ENCODE measurements at regions not wholly inside any gene's neighbourhood (a gene's known extent, or its start where the extent isn't known, plus 50 kb on each side); places are given as distances from the start of the nearest gene placed in this dataset.

GRCh38 chr11:128172046-128172878 is 415.1 kb downstream of the ETS1 start:
- no peaks in the 10 kb centered on the region for H3K9me3 ChIP-seq (ENCODE audit: low read length)
- H3K9me2 ChIP-seq (ENCODE audit: insufficient read depth, low read length): no peaks in the 10 kb centered on the region
- H3K9ac ChIP-seq (ENCODE audit: low read length): no peak overlapping the region
- no peak overlapping the region for H3K4me3 ChIP-seq (ENCODE audit: low read length)
- H2AFZ ChIP-seq (ENCODE audit: low read depth, low read length): no peak overlapping the region
- H3K4me2 ChIP-seq (ENCODE audit: low read length): no peak overlapping the region
- H3F3A ChIP-seq (ENCODE audit: insufficient read depth, low read length, poor library complexity, severe bottlenecking): no peaks in the 10 kb centered on the region
- no peaks in the 10 kb centered on the region for H3K79me2 ChIP-seq (replicated peaks; ENCODE audit: insufficient read depth, low read length)
- no peak for TF ChIP-seq POLR2AphosphoS5 (IDR thresholded peaks at IDR 0.05)
- TF ChIP-seq MXI1 (conservative IDR thresholded peaks at IDR 0.05; ENCODE audit: poor library complexity, severe bottlenecking): no peak
- TF ChIP-seq CTCF (IDR thresholded peaks at IDR 0.05; ENCODE audit: poor library complexity, severe bottlenecking): peak; percentile 90
- no peak for TF ChIP-seq REST (IDR thresholded peaks at IDR 0.05; ENCODE audit: borderline replicate concordance)
- TF ChIP-seq TAF1 (IDR thresholded peaks at IDR 0.05; ENCODE audit: low read depth): no peak
- TF ChIP-seq RAD21 (conservative IDR thresholded peaks at IDR 0.05): peak; percentile 94
- no peak for TF ChIP-seq EP300 (conservative IDR thresholded peaks at IDR 0.05; ENCODE audit: poor library complexity, severe bottlenecking)
- no peak for TF ChIP-seq EZH2 (IDR thresholded peaks at IDR 0.05; ENCODE audit: borderline replicate concordance, insufficient read depth, low read length, poor library complexity, severe bottlenecking)
- peak; percentile 92 for TF ChIP-seq SMC3 (conservative IDR thresholded peaks at IDR 0.05; ENCODE audit: poor library complexity)
- no peaks in the 10 kb centered on the region for H4K20me1 ChIP-seq (ENCODE audit: insufficient read depth)
- no peak overlapping the region for H3K27ac ChIP-seq (ENCODE audit: low read length)
- no peaks in the 10 kb centered on the region for H3K27me3 ChIP-seq (ENCODE audit: insufficient read depth, low read depth, low read length)
- H3K36me3 ChIP-seq (ENCODE audit: insufficient read depth, low read length): no peaks in the 10 kb centered on the region

- Histone ChIP-seq H3K79me2 (replicated peaks; ENCODE audit: insufficient read depth, low read length) (no peaks in the 10 kb centered on the region), H4K20me1 (ENCODE audit: insufficient read depth) (no peaks in the 10 kb centered on the region), H3K9me3 (ENCODE audit: low read length) (no peaks in the 10 kb centered on the region), H3K27ac (ENCODE audit: low read length) (no peak overlapping the region), H2AFZ (ENCODE audit: low read depth, low read length) (no peak overlapping the region), H3K4me3 (ENCODE audit: low read length) (no peak overlapping the region), H3K27me3 (ENCODE audit: insufficient read depth, low read depth, low read length) (no peaks in the 10 kb centered on the region), H3F3A (ENCODE audit: insufficient read depth, low read length, poor library complexity, severe bottlenecking) (no peaks in the 10 kb centered on the region), H3K9ac (ENCODE audit: low read length) (no peak overlapping the region), H3K36me3 (ENCODE audit: insufficient read depth, low read length) (no peaks in the 10 kb centered on the region), H3K9me2 (ENCODE audit: insufficient read depth, low read length) (no peaks in the 10 kb centered on the region), H3K4me2 (ENCODE audit: low read length) (no peak overlapping the region)
- TF ChIP-seq MXI1 (conservative IDR thresholded peaks at IDR 0.05; ENCODE audit: poor library complexity, severe bottlenecking) (no peak), TAF1 (IDR thresholded peaks at IDR 0.05; ENCODE audit: low read depth) (no peak), RAD21 (conservative IDR thresholded peaks at IDR 0.05) (no peak), EP300 (conservative IDR thresholded peaks at IDR 0.05; ENCODE audit: poor library complexity, severe bottlenecking) (no peak), SMC3 (conservative IDR thresholded peaks at IDR 0.05; ENCODE audit: poor library complexity) (no peak), REST (IDR thresholded peaks at IDR 0.05; ENCODE audit: borderline replicate concordance) (no peak), CTCF (IDR thresholded peaks at IDR 0.05; ENCODE audit: poor library complexity, severe bottlenecking) (no peak), POLR2AphosphoS5 (IDR thresholded peaks at IDR 0.05) (no peak), EZH2 (IDR thresholded peaks at IDR 0.05; ENCODE audit: borderline replicate concordance, insufficient read depth, low read length, poor library complexity, severe bottlenecking) (no peak)
Observed at GRCh38 chr11:128171506-128171905, 415.9 kb downstream of the ETS1 start.
